ENCODE measurements at regions not wholly inside any gene's neighbourhood (a gene's known extent, or its start where the extent isn't known, plus 50 kb on each side); places are given as distances from the start of the nearest gene placed in this dataset.

DNA sequence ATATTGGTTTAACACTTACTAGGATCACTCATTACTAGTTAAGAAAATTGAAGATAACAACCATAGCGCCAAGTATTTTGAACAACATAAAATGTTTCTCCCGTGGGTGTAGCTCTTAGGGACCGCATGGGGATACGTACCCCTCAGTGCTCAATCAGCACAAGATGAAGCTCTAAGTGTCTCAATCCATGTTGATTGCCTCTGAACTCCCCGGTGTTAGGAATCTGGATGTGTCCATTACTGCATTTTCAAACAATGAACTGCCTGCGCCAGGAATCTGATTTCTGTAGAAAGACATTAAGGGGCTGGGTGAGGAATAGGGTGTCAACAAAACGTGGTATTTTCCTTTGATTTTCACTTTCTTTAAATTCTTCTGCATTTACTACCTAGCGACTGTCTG lies 100.2 kb downstream of the LMO4 start:
- TF ChIP-seq, protein P1, sequence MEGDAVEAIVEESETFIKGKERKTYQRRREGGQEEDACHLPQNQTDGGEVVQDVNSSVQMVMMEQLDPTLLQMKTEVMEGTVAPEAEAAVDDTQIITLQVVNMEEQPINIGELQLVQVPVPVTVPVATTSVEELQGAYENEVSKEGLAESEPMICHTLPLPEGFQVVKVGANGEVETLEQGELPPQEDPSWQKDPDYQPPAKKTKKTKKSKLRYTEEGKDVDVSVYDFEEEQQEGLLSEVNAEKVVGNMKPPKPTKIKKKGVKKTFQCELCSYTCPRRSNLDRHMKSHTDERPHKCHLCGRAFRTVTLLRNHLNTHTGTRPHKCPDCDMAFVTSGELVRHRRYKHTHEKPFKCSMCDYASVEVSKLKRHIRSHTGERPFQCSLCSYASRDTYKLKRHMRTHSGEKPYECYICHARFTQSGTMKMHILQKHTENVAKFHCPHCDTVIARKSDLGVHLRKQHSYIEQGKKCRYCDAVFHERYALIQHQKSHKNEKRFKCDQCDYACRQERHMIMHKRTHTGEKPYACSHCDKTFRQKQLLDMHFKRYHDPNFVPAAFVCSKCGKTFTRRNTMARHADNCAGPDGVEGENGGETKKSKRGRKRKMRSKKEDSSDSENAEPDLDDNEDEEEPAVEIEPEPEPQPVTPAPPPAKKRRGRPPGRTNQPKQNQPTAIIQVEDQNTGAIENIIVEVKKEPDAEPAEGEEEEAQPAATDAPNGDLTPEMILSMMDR (IDR thresholded peaks at IDR 0.05) = no peak
- TF ChIP-seq MXD4 (CRISPR knock-in tag; IDR thresholded peaks at IDR 0.05; ENCODE audit: borderline replicate concordance) (no peak), ZNF396 (CRISPR knock-in tag; IDR thresholded peaks at IDR 0.05; ENCODE audit: borderline replicate concordance) (no peak), ZNF263 (CRISPR knock-in tag; IDR thresholded peaks at IDR 0.05; ENCODE audit: low read depth) (no peak), HMGA2 (CRISPR knock-in tag; IDR thresholded peaks at IDR 0.05) (no peak), NR3C1 (CRISPR knock-in tag; conservative IDR thresholded peaks at IDR 0.05; ENCODE audit: low read depth) (no peak), NFYB (CRISPR knock-in tag; conservative IDR thresholded peaks at IDR 0.05; ENCODE audit: low read depth) (no peak), RELA (CRISPR knock-in tag; IDR thresholded peaks at IDR 0.05; ENCODE audit: borderline replicate concordance) (no peak)
- TF ChIP-seq, protein P2, sequence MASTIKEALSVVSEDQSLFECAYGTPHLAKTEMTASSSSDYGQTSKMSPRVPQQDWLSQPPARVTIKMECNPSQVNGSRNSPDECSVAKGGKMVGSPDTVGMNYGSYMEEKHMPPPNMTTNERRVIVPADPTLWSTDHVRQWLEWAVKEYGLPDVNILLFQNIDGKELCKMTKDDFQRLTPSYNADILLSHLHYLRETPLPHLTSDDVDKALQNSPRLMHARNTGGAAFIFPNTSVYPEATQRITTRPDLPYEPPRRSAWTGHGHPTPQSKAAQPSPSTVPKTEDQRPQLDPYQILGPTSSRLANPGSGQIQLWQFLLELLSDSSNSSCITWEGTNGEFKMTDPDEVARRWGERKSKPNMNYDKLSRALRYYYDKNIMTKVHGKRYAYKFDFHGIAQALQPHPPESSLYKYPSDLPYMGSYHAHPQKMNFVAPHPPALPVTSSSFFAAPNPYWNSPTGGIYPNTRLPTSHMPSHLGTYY (CRISPR knock-in tag; IDR thresholded peaks at IDR 0.05) = no peak
- TF ChIP-seq, protein P3, sequence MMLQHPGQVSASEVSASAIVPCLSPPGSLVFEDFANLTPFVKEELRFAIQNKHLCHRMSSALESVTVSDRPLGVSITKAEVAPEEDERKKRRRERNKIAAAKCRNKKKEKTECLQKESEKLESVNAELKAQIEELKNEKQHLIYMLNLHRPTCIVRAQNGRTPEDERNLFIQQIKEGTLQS (CRISPR knock-in tag; conservative IDR thresholded peaks at IDR 0.05) = no peak
